Activated effector memory CD4-positive, alpha-beta T cell treated with Interleukin-2 at 50 U/mL for 16 hours (primary cell): ENCODE measurements at regions not wholly inside any gene's neighbourhood (a gene's known extent, or its start where the extent isn't known, plus 50 kb on each side); places are given as distances from the start of the nearest gene placed in this dataset.
"Not testable (repeated sequence)": the region's sequence is repeated elsewhere in the genome, so short reads cannot be mapped to it uniquely, and the experiment has no call there.

Experiments used
- DNase-seq: peaks from one replicate; pipeline ENCODE4 v3.0.0-alpha.2; 2020

DNA sequence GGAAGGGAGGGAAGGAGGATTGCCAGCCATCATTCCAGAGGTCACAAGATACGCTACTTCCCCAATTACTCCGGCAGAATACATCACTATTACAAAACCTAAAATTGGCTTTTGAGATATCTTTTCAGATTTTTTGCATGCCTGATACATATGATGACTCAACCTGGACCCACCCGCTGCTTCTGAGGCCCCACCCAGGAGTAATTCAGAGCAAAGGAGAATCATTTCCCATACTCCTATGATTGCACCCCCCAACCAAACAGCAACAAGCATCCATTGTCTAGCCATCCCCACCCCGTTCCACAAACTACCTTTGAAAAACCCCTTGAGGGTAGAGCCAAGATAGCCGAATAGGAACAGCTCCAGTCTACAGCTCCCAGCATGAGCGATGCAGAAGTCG lies 163.5 kb upstream of the GJE1 start:
- no peak for DNase-seq

DNA sequence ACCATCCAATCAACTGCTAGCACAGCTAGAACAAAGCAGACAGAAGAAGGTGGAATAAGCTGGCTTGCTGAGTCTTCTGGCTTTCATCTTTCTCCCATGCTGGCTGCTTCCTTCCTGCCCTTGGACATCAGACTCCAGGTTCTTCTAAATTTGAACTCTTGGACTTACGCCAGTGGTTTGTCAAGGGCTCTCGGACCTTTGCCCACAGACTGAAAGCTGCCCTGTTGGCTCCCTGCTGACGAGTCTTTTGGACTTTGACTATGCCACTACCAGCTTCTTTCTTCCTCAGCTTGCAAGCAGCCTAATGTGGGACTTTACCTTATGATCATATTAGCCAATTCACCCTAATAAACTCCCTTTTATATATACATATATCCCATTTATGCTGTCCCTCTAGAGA lies 164.1 kb upstream of the GJE1 start:
- no peak for DNase-seq

DNA sequence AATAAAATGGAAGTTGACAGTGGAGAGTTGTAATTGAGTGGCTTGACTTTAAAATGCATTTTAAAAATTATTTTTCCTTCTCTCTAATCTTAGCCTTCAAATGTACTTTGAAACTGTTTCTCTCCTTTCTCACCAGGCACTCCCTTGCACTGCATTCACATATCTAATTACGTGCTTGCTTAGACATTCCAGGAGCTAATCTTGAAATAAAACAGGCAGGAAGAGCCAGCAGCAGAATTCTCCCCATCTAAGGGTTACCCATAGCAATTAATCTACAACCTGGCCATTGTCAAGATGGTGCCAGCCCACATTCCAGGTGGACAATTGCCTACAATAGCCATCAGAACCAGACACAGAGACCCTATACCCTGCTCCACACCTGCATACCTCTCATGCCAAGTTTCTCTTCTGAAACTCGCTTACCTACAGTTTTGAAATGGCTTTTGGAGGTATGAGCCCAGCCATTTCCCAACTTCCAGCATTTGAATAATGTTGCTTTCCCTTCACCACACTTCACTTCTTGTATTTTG lies 167.6 kb upstream of the GJE1 start:
- DNase-seq = no peak

DNA sequence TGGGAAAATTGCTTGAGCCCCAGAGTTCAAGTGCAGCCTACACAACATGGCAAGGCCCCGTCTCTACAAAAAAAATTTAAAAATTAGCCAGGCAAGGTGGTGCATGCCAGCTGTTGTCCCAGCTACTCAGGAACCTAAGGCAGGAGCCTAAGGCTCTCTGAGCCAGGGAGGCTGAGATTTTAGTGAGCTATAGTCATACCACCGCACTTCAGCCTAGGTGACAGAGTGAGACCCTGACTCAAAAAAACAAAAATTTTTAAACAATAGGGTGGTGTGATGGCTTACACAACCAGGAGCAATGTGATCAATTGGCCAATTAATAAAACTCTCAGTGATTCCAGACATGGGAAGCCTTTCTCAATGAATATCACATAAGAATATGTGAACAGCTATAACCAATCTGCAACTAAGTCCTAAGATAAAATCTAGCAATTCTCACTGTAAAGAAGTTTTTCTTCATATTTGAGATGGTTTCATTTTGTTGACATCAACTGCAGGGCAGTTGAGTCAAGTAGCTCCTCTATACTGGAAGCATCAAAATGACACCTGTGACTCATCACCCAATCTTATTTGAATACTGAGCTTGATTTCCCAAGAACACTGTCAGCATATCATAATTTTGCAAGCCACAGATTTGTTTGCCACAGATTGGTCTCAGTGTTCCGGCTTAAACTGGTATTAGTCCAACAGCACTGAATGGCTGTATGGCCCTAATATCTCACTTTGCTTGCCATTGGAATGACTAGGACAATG lies 169.0 kb upstream of the GJE1 start:
- no peak for DNase-seq

DNA sequence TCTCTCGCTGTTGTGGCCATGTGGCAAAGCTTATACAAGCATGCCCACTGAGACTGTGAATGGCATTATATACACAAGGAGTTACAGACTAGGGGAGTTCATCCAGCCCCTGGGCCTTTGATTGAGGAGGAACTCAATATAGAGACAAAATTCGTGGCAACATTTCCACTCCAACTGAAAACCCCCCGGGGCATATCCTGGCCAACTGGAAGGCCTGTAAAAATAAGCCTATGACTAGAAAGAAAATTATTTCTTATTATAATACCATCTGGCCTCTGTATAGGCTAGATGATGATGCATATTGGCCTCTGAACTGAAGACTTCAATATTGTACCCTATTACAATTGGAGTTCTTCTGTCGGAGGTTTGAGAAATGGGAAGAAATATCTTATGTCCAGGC lies 175.5 kb upstream of the GJE1 start:
- DNase-seq = no peak

DNA sequence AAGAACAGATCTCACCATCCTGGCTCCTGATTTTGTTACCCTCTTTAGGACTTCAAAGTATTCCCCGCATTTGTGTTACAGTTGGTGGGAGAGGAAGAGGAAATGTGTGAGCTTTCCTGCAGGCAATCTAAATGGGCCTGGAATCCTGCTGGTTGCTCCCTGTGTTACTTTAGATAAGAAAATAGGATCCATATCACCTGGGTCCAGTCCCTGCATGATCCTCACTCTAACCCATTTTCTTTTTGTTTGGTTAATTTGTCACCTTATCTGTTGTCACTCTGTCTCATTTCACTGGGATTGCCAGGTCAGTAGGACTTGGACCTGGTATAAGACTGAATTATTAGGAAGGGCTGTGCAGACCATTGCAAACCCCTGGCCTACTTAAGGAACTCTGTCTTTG lies 175.9 kb upstream of the GJE1 start:
- no peak for DNase-seq

DNA sequence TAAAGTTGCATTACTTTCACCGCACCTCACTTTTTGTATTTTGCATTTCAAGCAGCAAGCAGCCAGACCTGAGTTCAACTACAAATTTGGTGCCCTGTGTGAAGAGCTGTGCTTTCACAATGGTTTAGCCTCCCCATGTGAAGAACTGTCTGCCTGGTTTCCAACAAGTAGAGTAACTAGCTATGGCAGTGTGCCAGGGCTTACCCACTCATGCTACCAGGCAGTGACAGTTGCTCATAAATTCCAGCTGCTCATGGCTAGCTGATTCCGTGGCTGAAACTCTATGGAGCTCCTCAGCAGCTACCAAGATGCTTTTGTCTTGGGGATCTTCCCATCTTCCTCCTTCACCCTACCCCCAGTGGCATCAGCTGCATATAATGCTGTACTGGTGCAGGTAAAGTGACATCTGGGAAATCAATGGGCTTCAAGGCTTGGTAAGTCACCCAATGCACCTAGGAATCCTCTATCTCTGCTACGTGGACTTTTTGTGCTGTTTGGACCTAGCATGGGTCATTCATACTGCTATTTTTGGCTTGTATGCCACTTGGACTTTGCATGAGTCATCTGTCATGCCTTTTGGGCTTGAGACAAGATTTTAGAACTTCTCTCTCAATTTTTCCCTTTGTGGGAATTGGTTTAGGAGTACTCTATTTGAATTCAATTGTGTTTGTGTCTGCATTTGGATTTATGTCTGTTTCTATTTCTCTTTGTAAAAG lies 176.5 kb upstream of the GJE1 start:
- no peak for DNase-seq

DNA sequence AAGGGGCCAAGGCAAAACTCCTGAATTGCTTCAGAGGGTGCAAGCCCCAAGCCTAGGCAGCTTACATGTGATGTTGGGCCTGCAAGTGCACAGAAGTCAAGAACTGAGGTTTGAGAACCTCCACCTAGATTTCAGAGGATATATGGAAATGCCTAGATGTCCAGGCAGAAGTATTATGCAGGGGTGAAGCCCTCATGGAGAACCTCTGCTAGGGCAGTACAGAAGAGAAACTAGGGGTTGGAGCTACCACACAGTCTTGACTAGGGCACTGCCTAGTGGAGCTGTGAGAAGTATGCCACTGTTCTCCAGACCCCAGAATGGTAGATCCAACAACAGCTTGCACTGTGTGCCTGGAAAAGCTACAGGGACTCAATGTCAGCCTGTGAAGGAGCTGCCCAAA lies 179.7 kb upstream of the GJE1 start:
- no peak for DNase-seq

DNA sequence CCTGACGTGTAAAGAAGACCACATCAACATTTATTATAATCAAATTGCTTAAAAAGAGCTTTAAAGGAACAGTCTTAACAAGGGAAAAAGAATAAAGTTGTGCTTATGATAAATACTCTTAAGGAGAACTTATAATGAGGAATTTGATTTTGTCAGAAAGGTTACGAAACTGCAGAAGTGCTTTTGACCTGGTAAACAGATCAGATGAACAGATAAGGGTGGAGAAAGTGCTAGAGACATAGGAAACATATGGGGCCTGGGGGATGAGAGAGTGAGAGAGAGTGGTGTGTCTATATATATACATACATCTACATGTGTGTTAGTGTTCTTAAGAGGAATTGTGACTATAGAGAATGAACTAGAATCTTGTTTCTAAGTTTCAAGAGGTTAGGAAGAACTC lies 186.2 kb upstream of the GJE1 start:
- no peak for DNase-seq

DNA sequence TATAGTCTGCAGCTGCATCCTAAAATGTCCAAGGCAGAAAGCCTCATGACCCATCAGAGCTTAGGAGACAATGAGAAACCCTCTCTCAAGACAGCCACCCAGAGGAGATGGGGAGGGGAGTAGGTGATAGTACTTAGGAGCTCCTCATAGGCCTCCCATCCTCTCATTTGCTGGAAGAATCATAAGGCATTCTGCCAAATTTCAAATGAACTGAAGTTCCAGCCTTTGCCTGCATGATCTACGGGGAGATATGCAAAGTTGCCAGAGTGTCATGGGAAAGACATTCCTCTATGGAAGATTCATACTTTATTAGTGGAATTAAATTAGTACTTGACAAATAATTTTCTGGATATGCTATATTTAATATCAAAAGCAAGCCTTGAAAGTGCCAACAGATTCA lies 194.1 kb upstream of the GJE1 start:
- DNase-seq = no peak

DNA sequence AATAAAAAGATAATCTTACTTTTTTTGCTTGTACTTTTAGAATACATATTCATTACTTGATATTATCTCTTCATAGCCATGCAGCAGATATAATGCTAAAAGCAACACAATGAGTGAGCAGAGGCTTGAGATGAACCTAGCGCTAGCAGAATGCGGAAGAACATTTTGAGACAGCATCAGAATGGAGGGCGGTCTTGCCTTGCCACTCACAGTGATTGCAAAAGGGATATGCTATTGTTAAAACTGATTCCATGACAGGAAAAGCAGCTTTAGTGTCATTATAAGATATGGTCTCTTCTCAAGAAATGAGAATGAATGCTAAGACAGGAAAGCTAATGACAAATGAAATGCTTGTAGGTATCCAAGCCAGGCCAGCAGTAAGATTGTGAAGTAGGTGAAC lies 200.0 kb upstream of the GJE1 start:
- DNase-seq = no peak

DNA sequence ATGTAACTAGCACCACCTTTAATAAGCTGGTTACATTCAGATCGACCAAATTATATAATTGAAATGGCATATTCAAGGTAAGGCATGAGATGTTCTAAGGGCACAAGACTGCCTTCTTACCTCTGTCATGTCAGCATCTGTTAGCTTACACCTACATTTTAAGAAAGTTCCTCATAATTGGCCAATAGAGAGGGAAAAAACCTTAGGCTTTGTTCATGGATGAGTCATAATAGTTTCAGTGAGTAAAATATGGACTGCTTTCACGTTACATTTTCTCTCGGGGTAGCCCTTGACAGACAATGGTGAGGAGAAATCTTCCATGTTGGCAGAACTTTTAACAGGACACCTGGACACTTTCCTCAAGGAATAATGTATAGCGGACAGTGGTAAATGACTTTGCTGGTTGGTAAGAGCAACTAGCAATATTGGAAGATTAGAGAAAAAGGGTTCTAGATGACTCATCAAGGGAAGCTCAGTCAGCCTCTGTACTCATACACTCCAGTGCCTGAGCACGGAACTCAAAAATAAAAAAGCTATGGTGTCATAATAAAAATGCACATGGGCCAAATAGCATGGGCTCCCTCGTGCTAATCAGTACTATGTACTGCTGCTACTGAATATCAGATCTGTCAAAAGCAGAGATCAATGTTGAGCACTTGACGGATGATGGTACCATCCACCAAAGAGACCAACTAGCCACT lies 206.4 kb upstream of the GJE1 start:
- not testable (repeated sequence) for DNase-seq

DNA sequence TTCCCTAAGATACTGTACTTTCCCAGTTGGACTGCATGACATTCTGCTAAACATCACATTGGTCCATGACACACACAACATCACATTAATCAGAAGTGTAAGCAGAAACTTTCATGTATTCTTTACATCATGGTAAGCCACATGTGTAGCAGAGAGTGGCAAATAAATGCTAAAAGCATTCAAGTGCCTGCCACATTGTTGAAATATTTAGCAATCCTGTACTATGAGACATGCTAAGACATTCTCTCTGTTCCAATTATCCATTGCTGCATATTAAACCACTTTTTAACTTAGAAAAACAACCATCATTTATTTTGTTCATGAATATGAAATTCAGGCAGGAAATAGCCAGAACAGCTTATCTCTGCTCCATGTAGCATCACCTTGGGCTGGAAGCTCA lies 207.7 kb upstream of the GJE1 start:
- no peak for DNase-seq

DNA sequence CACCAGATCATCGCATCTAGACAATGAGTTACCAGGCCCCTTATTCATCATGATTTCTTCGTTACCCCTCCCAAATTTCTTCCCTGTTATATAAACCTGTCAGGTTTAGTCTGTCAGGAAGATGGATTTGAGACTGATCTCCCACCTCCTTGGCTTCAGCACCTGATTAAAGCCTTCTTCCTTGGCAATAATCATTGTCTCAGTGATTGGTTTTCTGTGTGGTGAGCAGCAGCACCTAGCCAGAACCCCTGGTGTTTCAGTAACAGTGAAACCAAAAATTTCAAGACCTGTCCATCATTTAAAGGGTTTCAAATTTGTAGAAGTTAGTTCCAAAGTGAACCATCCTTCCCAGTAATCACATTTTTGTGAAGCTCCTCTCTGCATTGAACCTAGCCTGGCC lies 209.8 kb upstream of the GJE1 start:
- no peak for DNase-seq

DNA sequence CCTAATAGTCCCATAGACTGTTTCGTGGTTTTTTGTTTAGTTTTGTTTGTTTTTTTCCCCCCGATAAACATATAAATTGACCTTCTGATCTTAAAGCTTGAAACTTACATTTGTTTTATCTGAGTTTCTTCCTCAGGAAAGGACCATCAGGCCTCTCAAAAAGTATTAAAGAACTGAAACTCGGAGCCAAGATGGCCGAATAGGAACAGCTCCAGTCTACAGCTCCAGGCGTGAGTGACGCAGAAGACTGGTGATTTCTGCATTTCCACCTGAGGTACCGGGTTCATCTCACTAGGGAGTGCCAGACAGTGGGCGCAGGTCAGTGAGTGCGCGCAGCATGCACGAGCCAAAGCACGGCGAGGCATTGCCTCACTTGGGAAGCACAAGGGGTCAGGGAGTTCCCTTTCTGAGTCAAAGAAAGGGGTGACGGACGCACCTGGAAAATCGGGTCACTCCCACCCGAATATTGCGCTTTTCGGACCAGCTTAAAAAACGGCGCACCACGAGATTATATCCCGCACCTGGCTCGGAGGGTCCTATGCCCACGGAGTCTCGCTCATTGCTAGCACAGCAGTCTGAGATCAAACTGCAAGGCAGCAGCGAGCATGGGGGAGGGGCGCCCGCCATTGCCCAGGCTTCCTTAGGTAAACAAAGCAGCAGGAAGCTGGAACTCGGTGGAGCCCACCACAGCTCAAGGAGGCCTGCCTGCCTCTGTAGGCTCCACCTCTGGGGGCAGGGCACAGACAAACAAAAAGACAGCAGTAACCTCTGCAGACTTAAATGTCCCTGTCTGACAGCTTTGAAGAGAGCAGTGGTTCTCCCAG lies 215.8 kb upstream of the GJE1 start:
- DNase-seq = not testable (repeated sequence)

DNA sequence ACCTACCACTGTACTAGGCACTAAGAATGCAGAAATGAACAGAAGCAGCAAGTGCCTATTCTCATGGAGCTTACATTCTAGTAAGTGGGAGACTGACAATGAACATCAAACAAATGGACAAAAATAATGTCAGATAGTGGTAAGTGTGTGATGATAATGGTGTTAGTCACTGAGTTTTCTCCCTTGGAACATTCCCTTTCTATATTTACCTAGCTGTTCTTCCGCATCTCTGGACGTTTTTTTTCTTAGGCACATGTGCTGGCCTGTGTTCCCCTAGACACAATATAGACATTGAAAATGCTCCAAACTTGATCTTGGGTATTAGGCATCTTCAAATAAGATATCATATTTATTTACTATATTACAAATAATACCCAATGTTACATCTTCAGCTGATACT lies 218.1 kb upstream of the GJE1 start:
- no peak for DNase-seq

DNA sequence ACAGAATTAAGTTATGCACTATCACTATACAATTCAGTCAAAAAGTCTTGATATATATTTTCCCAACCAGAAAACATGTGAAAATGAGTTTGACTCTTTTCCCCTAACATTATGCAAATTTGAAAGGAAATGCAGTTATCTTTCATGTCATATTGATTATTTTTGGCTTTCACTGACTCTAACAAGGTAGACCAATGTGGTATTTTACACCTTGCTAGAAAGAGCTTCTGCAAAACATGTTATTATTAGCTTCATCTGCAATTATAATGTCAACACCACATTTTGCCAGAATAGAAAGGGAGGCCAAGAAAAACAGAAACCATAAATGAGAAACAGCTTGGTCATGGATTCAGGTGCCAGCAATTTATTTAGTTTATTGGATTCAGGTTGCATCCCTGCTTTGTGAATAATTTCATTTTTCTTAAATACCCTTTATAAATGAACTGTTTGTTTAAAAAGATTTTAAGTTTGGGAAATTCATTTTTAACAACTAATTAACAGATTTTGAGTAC lies 226.1 kb upstream of the GJE1 start:
- no peak for DNase-seq

DNA sequence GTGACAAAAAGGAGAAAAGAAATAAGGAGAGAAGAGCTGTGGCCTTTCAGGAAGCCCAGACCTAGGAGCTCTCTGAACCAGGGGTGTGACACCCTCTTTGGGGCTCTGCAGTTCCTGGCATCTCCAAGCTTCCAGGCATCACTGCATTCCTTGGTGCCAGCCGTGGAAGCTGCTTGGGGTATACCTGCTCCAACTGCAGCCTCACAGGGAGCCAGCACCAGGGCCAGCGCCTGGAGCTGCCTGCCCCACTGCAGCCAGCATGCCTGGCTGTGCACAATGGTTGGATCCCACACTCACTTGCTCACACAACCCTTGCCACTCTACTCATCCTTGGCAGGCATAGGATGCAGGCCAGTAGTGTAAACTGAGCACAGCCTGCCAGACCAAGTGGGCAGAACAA lies 242.1 kb upstream of the GJE1 start:
- no peak for DNase-seq

DNA sequence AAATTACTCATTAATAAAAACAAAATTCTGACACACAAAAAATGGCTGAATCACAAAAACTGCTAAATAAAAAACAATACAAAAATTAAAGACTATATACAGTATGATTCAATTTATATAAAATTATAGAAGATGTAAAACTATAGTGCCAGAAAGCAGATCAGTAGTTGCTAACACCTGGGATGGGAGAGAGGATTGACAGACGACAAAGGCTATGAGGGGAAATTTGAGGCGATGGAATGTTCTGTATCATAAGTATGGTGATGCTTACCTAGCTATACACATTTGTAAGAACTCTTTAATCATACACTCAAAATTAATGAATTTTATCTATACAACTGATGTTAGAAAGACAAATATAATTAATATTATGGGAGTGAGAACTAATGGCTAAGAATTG lies 247.9 kb upstream of the GJE1 start:
- no peak for DNase-seq

DNA sequence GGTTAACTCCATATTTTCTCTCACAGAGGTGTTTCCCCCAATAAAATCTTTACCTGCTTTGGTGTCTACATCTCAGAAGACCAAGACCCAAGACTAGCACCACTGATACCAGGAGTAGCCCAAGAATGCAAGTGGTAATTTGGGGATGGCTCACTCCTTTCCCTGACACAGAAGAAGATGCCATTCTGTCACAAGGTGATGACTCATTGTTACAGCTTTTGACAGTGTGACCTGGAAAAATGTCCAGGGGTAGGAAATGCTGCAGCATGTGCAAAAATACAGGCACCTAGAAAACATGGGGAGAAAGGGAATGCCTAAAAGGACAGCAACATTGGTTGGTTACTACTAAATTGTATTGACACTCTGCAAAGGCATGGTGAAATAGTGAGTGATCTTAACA lies 254.0 kb upstream of the GJE1 start:
- DNase-seq = no peak

DNA sequence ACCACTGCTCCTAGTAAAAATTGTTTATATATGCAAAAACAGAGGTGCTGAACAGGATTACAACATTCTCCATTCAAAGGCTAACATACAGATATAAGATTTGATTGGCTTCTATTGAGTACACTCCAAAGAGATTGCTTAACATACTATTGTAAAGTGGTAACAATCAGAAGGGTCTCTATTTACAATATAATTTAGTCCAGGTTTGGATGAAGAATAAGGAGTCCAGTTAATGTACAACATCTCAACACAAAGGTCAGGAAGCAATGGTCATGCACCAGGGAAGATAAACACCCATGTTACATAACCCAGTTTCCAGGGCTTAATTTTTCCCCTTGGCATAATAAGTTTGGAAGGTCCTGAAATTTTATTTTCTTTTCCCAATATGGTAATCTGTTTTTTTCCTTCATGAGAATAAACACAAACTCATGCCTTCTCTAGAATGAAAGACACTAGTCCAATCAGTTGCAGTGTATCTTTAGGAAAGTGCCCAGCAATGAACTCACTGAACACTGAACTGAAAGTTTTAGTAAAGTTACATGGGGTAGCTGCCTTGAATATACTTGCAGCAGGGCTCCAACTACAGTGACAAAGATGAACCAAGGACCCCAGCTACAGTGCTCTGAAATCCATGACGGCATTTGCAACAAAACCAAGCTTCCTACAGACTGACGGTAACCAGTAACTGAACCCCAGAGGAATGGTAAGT lies 255.3 kb upstream of the GJE1 start:
- DNase-seq = no peak

DNA sequence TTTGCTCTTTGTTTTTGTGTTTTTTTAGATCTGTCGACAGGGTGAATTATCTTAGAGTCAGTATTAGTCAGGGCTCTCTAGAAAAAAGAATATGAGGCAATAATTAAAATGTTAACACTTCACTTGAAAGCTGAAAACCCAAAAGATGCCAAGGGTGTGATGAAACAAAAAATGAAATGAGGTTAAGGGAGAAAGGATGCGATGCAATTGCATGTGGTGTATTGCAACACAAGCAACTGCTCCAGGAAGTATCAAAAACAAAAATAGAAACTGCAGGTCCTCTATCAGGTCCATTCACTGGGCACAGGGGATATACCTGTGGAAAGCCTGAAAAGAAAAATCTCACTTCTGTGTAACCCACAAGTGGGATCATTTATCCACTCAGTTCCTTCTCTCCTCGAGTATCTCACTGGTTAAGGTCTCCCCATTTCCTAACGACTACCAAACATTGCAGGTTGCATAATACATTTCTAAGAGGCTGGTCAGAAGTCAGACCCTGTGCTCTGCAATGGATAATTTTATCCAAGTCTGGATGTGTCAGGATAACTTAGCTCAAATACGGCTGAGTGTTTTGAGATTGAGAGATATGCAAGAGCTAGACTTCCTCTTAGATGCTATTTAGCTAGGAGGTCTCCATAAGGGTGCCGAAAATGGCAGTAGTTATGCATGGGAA lies 257.7 kb upstream of the GJE1 start:
- no peak for DNase-seq
